Activated CD4-positive, alpha-beta T cell treated with anti-CD3 and anti-CD28 coated beads, Interleukin-2, Interleukin-4, amounts not matched to agents 100 ng/mL and 50 ng/mL, durations not matched to agents 16 hours and 8 hours (primary cell): ENCODE measurements at regions not wholly inside any gene's neighbourhood (a gene's known extent, or its start where the extent isn't known, plus 50 kb on each side); places are given as distances from the start of the nearest gene placed in this dataset.
"Not testable (repeated sequence)": the region's sequence is repeated elsewhere in the genome, so short reads cannot be mapped to it uniquely, and the experiment has no call there.

Source experiments
- DNase-seq: peaks from one replicate; pipeline ENCODE4 v3.0.0-alpha.2; 2020; ENCODE audit warnings: low spot score

GRCh38 chr6:131430531-131430930 is 142.5 kb upstream of the ARG1 start:
- DNase-seq: no peak

- DNase-seq: no peak
Measured at GRCh38 chr6:131431718-131432117, 141.3 kb upstream of the ARG1 start.

- no peak for DNase-seq
Measured at GRCh38 chr6:131433927-131434326, 139.1 kb upstream of the ARG1 start.

GRCh38 chr6:131436358-131436757 is 136.7 kb upstream of the ARG1 start:
- DNase-seq: no peak

GRCh38 chr6:131443014-131443413 is 130.0 kb upstream of the ARG1 start:
- DNase-seq: no peak

GRCh38 chr6:131443514-131443913 is 129.5 kb upstream of the ARG1 start:
- peak; percentile 27 for DNase-seq

GRCh38 chr6:131445356-131445755 is 127.7 kb upstream of the ARG1 start:
- not testable (repeated sequence) for DNase-seq

GRCh38 chr6:131450861-131451260 is 122.2 kb upstream of the ARG1 start:
- no peak for DNase-seq

- DNase-seq: no peak
Measured at GRCh38 chr6:131451321-131452144, 121.5 kb upstream of the ARG1 start.

- no peak for DNase-seq
Measured at GRCh38 chr6:131453803-131454202, 119.2 kb upstream of the ARG1 start.

- DNase-seq: no peak
Measured at GRCh38 chr6:131456565-131456964, 116.5 kb upstream of the ARG1 start.

- DNase-seq: no peak
Measured at GRCh38 chr6:131459005-131459404, 114.0 kb upstream of the ARG1 start.

- DNase-seq: no peak
Measured at GRCh38 chr6:131460614-131461000, 112.4 kb upstream of the ARG1 start.

- DNase-seq: no peak
Measured at GRCh38 chr6:131469130-131469529, 103.9 kb upstream of the ARG1 start.

- no peak for DNase-seq
Measured at GRCh38 chr6:131470534-131470933, 102.5 kb upstream of the ARG1 start.

GRCh38 chr6:131471331-131471730 is 101.7 kb upstream of the ARG1 start:
- no peak for DNase-seq

GRCh38 chr6:131473303-131473702 is 99.7 kb upstream of the ARG1 start:
- not testable (repeated sequence) for DNase-seq

GRCh38 chr6:131476362-131476761 is 96.7 kb upstream of the ARG1 start:
- no peak for DNase-seq

- DNase-seq: not testable (repeated sequence)
Measured at GRCh38 chr6:131478740-131479211, 94.2 kb upstream of the ARG1 start.

GRCh38 chr6:131486608-131487007 is 86.4 kb upstream of the ARG1 start:
- no peak for DNase-seq

GRCh38 chr6:131488780-131489179 is 84.2 kb upstream of the ARG1 start:
- no peak for DNase-seq

GRCh38 chr6:131490441-131490840 is 82.6 kb upstream of the ARG1 start:
- DNase-seq: no peak

- DNase-seq: no peak
Measured at GRCh38 chr6:131492932-131493573, 80.0 kb upstream of the ARG1 start.
